GM18511 (cell line): ENCODE measurements at regions not wholly inside any gene's neighbourhood (a gene's known extent, or its start where the extent isn't known, plus 50 kb on each side); places are given as distances from the start of the nearest gene placed in this dataset.

ENCODE experiments used
- ATAC-seq: cut with Tn5 transposase; IDR thresholded peaks from one replicate; pipeline ENCODE4 v1.9.1; 2021; ENCODE audit warnings: mild to moderate bottlenecking, moderate library complexity; ENCODE audit not compliant: unreplicated experiment

GRCh38 chr4:65880594-65880993 is 210.3 kb upstream of the EPHA5 start:
- ATAC-seq: no peak

GRCh38 chr4:65868096-65868824 is 198.0 kb upstream of the EPHA5 start:
- no peak for ATAC-seq

DNA sequence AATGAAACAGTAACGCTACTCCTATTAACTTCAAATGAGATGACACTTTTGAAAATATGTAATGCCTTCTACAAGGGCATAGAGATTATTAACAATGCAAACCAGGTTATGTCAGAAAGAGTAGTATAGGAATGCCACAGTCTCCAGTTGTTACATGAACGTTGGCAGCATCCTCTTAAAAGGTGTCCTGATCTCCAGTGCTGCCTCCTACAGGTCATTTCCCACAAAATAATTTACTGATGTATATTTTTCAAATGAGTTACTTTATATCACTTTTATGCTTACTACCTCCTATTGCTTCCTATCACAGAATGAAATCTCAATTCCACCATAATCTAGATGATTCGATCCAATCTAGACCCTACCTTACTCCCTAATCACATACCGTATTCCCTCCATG is 195.2 kb upstream of the EPHA5 start:
- no peak for ATAC-seq

- ATAC-seq: no peak
Observed at GRCh38 chr4:65861993-65862392, 191.7 kb upstream of the EPHA5 start.

DNA sequence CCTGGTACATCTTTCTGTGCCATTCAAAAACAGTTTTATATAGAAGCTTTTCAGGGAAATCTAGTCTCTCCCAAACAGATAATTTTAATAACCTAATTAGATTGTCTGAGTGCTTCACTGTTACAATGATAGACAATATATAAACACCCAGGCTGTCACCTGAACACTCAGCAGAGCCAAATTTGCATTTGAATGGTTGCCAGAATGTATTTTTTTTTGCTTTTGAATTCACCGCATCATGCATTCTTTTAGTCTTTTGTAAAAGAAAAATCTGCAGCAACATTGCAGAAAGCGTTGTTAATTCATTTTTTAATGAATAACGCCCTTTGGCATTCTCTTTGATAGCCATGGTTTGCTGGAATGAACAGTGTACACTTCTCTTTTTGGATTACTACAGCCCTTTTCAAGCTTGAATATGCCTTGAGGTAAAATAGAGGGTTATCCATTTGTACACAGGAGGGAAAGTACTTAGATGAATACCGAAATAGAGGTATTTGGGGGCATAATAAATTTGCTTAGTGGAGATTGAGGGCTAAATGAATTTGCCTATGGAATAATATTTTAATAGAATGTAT is 175.0 kb upstream of the EPHA5 start:
- ATAC-seq: no peak

- ATAC-seq: no peak
Observed at GRCh38 chr4:65839164-65839931, 169.1 kb upstream of the EPHA5 start.

GRCh38 chr4:65834707-65835106 is 164.4 kb upstream of the EPHA5 start:
- no peak for ATAC-seq

DNA sequence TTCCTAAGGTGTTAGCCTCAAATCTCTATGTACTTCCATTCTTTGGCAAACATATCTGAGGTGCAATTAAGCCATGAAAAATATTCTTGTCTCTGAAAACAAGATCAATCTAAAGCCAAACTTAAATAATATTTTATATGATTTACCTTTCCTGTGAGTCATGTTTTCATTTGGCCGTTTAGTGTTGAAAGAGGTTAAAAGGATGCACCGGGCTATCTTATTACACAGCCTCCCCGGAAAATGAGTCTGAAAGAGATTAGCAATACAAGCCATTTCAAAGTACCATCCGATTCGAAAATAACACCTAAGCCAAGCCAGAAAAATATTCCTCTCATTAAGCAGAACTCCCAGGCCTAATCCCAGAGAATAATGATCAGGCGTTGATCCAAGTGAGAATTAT is 161.5 kb upstream of the EPHA5 start:
- ATAC-seq: no peak

- ATAC-seq: no peak
Observed at GRCh38 chr4:65825116-65825753, 154.9 kb upstream of the EPHA5 start.

- no peak for ATAC-seq
Observed at GRCh38 chr4:65819192-65819591, 148.9 kb upstream of the EPHA5 start.

DNA sequence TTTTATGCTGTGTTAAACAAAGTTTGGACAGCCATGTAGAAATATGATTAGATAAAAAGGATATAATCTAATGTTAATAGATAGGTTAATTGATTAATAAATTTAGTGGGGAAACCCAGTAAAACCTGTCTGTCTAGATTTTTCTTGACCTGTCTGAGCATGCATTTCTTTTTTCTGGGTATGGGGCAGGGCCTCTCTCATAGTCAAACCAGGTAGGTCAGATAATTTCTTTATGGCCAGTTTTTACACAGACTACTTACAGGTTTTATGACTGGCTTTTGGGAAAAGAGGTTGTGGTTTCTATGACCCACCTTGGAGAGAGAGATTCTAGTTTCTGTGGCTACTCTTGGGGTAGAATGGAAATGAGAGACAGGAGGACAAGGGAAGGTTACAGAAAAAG is 135.6 kb upstream of the EPHA5 start:
- ATAC-seq: no peak

GRCh38 chr4:65799513-65799912 is 129.2 kb upstream of the EPHA5 start:
- no peak for ATAC-seq

DNA sequence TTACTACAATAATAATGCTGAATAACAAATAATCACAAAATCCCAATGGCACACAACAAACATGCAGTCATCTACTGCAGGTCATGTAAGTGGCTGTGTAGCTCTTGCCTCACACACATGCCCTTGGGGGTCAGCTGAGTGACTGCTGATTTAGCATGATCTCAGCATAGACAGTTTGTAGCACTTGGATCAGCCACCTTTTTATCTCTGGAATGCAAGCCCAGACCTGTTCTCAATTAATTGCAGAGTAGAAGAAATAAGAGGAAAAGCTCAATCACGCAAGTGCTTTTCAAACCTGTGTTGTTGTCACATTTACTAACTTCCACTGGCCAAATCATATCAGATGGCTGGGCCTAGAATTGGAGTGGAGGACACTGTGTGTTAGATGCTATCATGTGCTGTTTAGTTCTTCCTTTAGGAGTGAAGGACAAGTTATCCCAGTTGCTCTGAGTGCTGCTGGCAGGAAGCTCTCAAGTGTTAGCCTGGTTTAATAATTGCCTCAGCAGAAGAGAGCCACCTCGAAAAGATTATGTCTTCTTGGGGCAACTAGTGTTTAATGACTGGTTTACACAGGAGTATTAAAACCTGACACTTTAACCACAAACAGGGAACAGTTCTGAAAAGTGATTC is 128.3 kb upstream of the EPHA5 start:
- no peak for ATAC-seq

- no peak for ATAC-seq
Observed at GRCh38 chr4:65791812-65792308, 121.6 kb upstream of the EPHA5 start.

DNA sequence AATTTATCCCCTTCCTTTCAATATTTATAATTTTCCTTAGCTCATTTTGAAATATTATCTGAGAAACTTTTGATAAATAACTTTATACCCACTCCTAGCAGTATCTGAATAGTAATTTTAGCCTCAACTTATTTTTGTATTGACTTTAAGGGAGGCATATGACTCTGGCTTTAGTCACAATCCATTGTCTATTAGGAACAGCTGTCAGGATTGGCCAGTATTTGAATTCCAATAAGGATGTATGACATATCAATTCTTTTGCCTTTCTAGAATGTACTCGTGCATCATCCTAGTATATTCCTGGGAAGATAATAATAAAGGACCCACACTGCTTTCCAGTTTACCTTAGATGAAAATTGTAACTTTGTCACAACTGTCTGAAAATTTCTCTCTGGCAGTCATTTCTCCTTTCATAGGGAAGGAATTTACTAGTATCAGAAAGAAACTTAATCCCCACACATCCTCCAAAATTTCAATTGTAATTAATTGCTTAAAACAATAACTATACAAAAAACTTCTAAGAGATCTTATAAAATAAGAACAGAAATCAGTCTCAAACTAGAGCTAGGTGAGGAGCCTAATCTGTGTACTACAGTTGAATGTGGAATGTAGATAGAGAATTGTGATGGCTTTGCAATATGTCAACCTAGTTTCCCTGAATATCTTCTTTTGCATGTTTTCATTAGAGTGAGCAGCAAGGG is 121.0 kb upstream of the EPHA5 start:
- ATAC-seq: no peak

GRCh38 chr4:65789805-65790204 is 119.5 kb upstream of the EPHA5 start:
- ATAC-seq: no peak

DNA sequence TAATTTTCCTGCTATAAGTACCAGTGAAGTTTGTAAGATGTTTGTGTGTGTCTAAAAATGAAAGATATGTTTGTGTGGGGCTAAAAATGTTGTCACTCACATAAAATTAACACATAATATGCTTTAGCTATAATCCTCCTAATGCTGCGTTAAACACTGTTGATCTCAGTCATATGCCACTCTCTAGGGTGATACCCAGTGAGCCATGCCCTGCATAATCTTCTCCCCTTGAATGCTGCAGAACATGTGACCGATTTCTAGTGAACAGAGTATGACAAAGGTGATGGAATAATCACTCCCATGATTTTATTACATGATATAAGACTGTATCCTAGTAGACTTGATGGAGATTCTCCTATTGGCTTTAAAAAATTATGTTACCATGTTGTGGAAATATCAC is 119.1 kb upstream of the EPHA5 start:
- ATAC-seq: no peak

- no peak for ATAC-seq
Observed at GRCh38 chr4:65777270-65777669, 107.0 kb upstream of the EPHA5 start.

DNA sequence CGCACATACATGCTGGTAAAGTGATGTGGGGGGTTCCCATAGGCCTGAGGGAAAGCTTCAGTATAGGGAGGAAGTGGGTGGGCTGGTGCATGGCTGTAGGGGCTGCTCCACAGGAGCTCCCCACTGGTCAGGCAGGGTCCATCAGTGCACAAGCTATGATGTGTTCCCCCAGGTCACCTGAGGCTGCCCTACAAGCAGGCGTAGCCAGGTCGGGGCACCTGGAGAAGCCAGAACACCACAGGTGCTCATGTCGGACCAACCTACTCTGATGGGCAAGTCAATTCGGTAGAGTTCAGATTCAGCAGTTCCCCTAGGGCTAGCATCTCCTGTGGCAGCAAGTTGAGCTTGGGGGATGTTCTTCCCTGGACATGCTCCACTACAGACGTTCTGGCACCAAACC is 103.3 kb upstream of the EPHA5 start:
- no peak for ATAC-seq

- no peak for ATAC-seq
Observed at GRCh38 chr4:65747386-65747785, 77.1 kb upstream of the EPHA5 start.
